PC-3 (cell line): ENCODE measurements at regions not wholly inside any gene's neighbourhood (a gene's known extent, or its start where the extent isn't known, plus 50 kb on each side); places are given as distances from the start of the nearest gene placed in this dataset.

Experiments used
- ATAC-seq: fragments of 200-7000 bp; cut with Tn5 transposase; 2 replicates; pipeline ENCODE4 v1.9.1; 2020; ENCODE audit warnings: mild to moderate bottlenecking, moderate library complexity
- BruUV-seq: library from RNA; stranded (reverse); fragments of 400-500 nt; replicated peaks from 2 replicates; lab custom pipeline; 2021; lab: Mats Ljungman, UMichigan
- CTCF ChIA-PET: fragments of 300-600 bp; sonication (Branson Sonifier 250); formaldehyde crosslinking; loops from one replicate; lab custom pipeline; 2022; ENCODE audit warnings: antibody characterized with exemption; lab: Charles Lee
- POLR2A ChIA-PET: fragments of 300-600 bp; sonication (Branson Sonifier 250); formaldehyde crosslinking; loops from one replicate; lab custom pipeline; 2022; ENCODE audit warnings: antibody characterized with exemption; ENCODE audit not compliant: unreplicated experiment; lab: Charles Lee
- DNase-seq: peaks from one replicate; pipeline ENCODE4 v3.0.0-alpha.2; 2015
- H2AFZ ChIP-seq: fragments of 300-600 bp; sonication (generic); 2 replicates; pipeline ENCODE4 v1.6.0; 2016; ENCODE audit warnings: antibody characterized with exemption, low read length
- H3F3A ChIP-seq: fragments of 300-600 bp; sonication (generic); one replicate; pipeline ENCODE4 v1.6.0; 2017; ENCODE audit warnings: antibody characterized with exemption, low read length, control low read depth, mild to moderate bottlenecking; ENCODE audit not compliant: unreplicated experiment
- H3K27ac ChIP-seq: fragments of 300-600 bp; sonication (generic); 2 replicates; pipeline ENCODE4 v1.5.1; 2016; ENCODE audit warnings: mild to moderate bottlenecking, low read length
- H3K27me3 ChIP-seq: fragments of 300-600 bp; sonication (generic); 2 replicates; pipeline ENCODE4 v1.6.1; 2016; ENCODE audit warnings: low read length, mixed read lengths
- H3K36me3 ChIP-seq: fragments of 300-600 bp; sonication (generic); 2 replicates; pipeline ENCODE4 v1.6.1; 2016; ENCODE audit warnings: low read depth, mixed run types, low read length, mixed read lengths
- H3K4me1 ChIP-seq: fragments of 300-600 bp; sonication (generic); 2 replicates; pipeline ENCODE4 v1.5.1; 2016; ENCODE audit warnings: low read length; ENCODE audit not compliant: insufficient read depth
- H3K4me2 ChIP-seq: fragments of 300-600 bp; sonication (generic); 2 replicates; pipeline ENCODE4 v1.6.0; 2016; ENCODE audit warnings: low read length
- H3K4me3 ChIP-seq: fragments of 300-600 bp; sonication (generic); 2 replicates; pipeline ENCODE4 v1.5.1; 2016; ENCODE audit warnings: mild to moderate bottlenecking, low read length, mixed read lengths
- H3K79me2 ChIP-seq: fragments of 300-600 bp; sonication (generic); 2 replicates; pipeline ENCODE4 v1.6.1; 2017; ENCODE audit warnings: low read length, mixed read lengths
- H3K9ac ChIP-seq: fragments of 300-600 bp; sonication (generic); 2 replicates; pipeline ENCODE4 v1.6.0; 2016; ENCODE audit warnings: mild to moderate bottlenecking, low read length
- H3K9me2 ChIP-seq: fragments of 300-600 bp; sonication (generic); replicated peaks from 2 replicates; pipeline ENCODE4 v1.6.1; 2016; ENCODE audit warnings: mixed run types, low read length, mixed read lengths
- H3K9me3 ChIP-seq: fragments of 300-600 bp; sonication (generic); 2 replicates; pipeline ENCODE4 v1.6.1; 2016; ENCODE audit warnings: low read length, mixed read lengths
- H4K20me1 ChIP-seq: fragments of 300-600 bp; sonication (generic); 2 replicates; pipeline ENCODE4 v1.6.1; 2016; ENCODE audit warnings: low read length, mixed read lengths
- CTCF ChIP-seq: fragments of 300-600 bp; sonication (generic); conservative IDR thresholded peaks from 2 replicates; pipeline ENCODE4 v1.5.1; 2017; ENCODE audit warnings: antibody characterized with exemption, low read depth, mild to moderate bottlenecking, low read length
- EZH2 ChIP-seq: fragments of 300-600 bp; sonication (generic); IDR thresholded peaks from one replicate; pipeline ENCODE4 v1.6.1; 2017; ENCODE audit warnings: antibody characterized with exemption, mild to moderate bottlenecking, low read length; ENCODE audit not compliant: unreplicated experiment
- EZH2phosphoT487 ChIP-seq: fragments of 300-600 bp; sonication (generic); IDR thresholded peaks from 2 replicates; pipeline ENCODE4 v1.6.1; 2018; ENCODE audit warnings: mild to moderate bottlenecking, antibody characterized with exemption, low read length, borderline replicate concordance
- intact Hi-C: fragments of 100-400 bp; cut with micrococcal nuclease; formaldehyde crosslinking; loops from 2 replicates; pipeline ENCODE4 v1.9.0; 2023

DNA sequence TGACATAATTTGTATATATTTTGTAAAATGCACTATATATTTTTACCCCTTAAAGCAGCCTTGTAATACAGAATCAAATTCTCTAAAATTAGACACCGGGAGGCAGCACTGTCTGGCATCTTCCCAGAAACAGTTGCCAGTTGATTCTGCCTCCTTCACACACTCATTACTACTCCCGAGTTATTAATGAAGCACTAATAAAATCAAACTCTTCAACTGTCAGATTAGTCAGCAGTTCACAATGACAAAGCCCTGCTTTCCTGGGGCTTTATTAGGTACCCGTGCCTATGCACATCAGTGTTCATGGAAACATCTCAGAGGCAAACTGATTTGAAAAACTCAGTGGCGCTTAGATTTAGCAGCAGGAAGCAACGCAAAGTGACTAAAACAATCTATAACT is 103.5 kb upstream of the VEGFC start:
- no peak overlapping the region for H3K9ac ChIP-seq
- intact Hi-C loops: no loop called here
- no TSS peak for BruUV-seq
- no peak overlapping the region for H3K4me2 ChIP-seq
- H4K20me1 ChIP-seq: no peaks in the 10 kb centered on the region
- H2AFZ ChIP-seq: peak overlapping the region; percentile 53; the same call in 1 of the 2 replicates
- H3K9me3 ChIP-seq: no peaks in the 10 kb centered on the region
- H3K27ac ChIP-seq: no peak overlapping the region
- no peaks in the 10 kb centered on the region for H3K36me3 ChIP-seq
- peaks cover 31% of the 10 kb centered on the region for H3K4me1 ChIP-seq
- H3F3A ChIP-seq: no peaks in the 10 kb centered on the region
- ChIA-PET POLR2A (no interaction called here), CTCF (no interaction called here)
- H3K9me2 ChIP-seq: no peaks in the 10 kb centered on the region
- no peaks in the 10 kb centered on the region for H3K27me3 ChIP-seq
- H3K79me2 ChIP-seq: no peaks in the 10 kb centered on the region
- ATAC-seq (no peak), DNase-seq (peak; percentile 6)
- TF ChIP-seq EZH2 (no peak), CTCF (no peak; the same call in 1 of the 2 replicates), EZH2phosphoT487 (no peak)
- no peak overlapping the region for H3K4me3 ChIP-seq

DNA sequence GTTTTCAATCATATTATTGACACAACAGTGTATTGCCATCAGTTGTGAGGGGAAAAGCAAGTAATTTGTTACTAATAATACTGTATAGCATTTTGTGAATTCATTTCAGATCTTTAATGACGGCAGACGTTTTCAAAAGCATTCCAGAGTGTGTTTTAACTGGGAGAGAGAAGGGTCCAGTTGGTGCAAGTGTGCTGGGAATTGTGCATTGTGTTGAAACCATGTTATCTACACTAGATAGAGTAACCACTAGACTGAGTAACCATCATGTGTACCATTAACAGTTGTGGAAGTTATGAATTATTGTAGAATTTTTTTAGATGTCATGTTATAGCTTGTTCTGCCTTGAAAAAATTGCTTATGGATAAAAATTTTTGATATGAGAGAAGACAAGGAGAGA is 104.5 kb upstream of the VEGFC start:
- Histone ChIP-seq H3F3A (no peaks in the 10 kb centered on the region), H3K36me3 (no peaks in the 10 kb centered on the region), H3K4me3 (no peak overlapping the region), H2AFZ (no peak overlapping the region), H3K9ac (no peak overlapping the region), H3K79me2 (no peaks in the 10 kb centered on the region), H4K20me1 (no peaks in the 10 kb centered on the region), H3K9me2 (no peaks in the 10 kb centered on the region), H3K27me3 (no peaks in the 10 kb centered on the region), H3K9me3 (no peaks in the 10 kb centered on the region), H3K4me1 (peaks cover 39% of the 10 kb centered on the region), H3K27ac (no peak overlapping the region), H3K4me2 (no peak overlapping the region)
- TF ChIP-seq EZH2 (no peak), EZH2phosphoT487 (no peak), CTCF (no peak)
- ATAC-seq (no peak), DNase-seq (no peak)
- CTCF ChIA-PET: no interaction called here
- POLR2A ChIA-PET: no interaction called here
- intact Hi-C loops: no loop called here
- BruUV-seq: no TSS peak

DNA sequence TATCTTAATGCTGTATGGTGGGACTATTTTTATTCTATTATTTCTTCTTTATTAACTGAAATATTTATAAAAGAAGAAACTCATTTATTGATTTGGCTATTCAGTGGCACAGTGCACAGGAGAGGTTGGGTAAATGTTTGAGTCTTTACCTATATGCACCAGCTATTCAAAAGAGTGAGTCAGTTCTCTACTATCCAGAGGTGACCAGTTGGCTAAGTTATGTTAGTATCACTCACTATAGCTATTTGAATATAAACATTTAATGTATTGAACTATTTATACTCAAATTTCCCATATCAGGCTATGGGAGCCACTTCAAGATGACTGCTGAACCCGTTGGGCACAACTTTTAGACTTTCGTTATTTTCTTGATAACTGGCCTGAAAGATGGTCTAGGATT is 106.1 kb upstream of the VEGFC start:
- Histone ChIP-seq H3F3A (no peaks in the 10 kb centered on the region), H3K36me3 (no peaks in the 10 kb centered on the region), H3K4me2 (no peak overlapping the region), H2AFZ (no peak overlapping the region), H3K9me2 (no peaks in the 10 kb centered on the region), H3K9me3 (no peaks in the 10 kb centered on the region), H3K9ac (no peak overlapping the region), H3K4me3 (no peak overlapping the region), H3K4me1 (peaks cover 52% of the 10 kb centered on the region), H4K20me1 (no peaks in the 10 kb centered on the region), H3K27ac (0 out of 2 replicates have a peak overlapping the region, but pooled peaks have one; percentile 18), H3K79me2 (no peaks in the 10 kb centered on the region), H3K27me3 (no peaks in the 10 kb centered on the region)
- TF ChIP-seq EZH2phosphoT487: no peak
- ATAC-seq (no peak), DNase-seq (peak; percentile 31)
- ChIA-PET POLR2A (interaction anchor here (0.6 kb wide), 1 partner anchor 81 kb away, joined by 5 read pairs; no protein-coding TSS in a partner anchor), CTCF (interaction anchor here (1.0 kb wide), 1 partner anchor 335 kb away, joined by 11 read pairs; no protein-coding TSS in a partner anchor)
- BruUV-seq: no TSS peak
- intact Hi-C loops: no loop called here
